HS-5 (cell line): ENCODE measurements at regions not wholly inside any gene's neighbourhood (a gene's known extent, or its start where the extent isn't known, plus 50 kb on each side); places are given as distances from the start of the nearest gene placed in this dataset.
"Not testable (repeated sequence)": the region's sequence is repeated elsewhere in the genome, so short reads cannot be mapped to it uniquely, and the experiment has no call there.

Experiments used
- DNase-seq: peaks from one replicate; pipeline ENCODE4 v3.0.0-alpha.2; 2012; ENCODE audit warnings: low read depth

DNA sequence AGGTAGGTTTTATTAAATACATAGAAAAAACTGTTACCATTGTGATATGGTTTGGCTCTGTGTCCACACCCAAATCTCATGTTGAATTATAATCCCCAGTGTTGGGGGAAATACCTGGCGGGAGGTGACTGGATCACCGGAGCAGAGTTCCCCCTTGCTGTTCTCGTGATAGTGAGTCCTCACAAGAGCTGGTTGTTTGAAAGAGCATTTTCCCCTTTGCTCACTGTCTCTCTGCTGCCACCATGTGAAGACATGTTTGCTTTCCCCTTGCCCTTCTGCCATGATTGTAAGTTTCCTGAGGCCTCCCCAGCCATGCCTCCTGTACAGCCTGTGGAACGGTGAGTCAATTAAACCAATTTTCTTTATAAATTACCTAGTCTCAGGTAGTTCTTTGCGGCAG, 352.7 kb upstream of the SLC39A10 start:
- DNase-seq = no peak

DNA sequence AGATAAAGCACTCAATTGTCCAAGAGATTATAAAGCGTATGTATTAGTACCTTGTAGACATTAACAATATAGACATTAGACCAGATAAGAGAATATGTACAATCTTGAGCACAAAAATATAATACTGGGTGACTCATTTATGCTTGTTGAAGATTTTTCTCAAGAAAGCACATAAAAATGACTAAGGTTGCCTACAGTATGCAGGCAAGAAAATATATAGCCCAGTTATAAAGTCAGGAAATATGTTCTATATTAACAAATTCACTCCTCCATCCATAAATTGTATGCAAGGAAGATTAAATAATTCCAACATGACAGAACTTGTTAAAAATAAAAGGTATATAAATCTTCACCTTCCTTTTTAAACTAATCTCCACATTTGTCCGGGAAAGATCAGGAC, 356.4 kb upstream of the SLC39A10 start:
- DNase-seq = no peak

DNA sequence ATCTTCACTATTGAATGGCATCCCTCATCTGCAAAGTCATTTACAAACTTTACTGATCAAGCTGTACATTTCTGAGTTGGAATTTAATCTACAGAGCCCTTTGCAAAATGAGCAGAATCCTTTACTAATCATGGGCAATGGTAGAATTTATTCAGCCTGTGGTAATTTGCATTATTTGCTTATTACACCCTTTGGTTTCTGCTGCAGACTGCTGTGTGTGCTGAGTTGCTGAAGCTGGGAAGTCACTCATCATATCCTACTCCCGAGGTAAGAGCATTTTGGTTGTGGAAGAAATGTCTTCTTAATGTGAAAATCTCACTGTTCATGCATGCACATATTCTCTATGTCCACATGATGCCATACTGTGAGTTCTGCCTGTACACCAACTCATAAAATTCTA, 357.4 kb upstream of the SLC39A10 start:
- no peak for DNase-seq

DNA sequence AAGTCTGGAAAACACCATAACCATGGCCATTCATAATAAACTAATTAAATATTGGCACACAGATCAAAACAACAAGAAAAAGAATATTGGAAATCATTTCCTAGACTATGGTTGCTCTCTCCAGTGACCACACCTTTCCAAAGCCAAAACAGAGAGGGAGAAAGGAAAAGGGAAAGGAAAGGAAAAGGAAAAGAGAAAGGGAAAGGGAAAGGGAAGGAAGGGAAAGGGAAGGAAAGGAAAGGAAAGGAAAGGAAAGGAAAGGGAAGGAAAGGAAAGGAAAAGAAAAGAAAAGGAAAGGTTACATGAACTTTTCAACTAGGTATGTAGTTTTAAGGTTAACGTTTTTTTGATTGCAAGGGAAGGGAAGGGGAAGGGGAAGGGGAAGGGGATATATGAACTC, 360.5 kb upstream of the SLC39A10 start:
- no peak for DNase-seq

DNA sequence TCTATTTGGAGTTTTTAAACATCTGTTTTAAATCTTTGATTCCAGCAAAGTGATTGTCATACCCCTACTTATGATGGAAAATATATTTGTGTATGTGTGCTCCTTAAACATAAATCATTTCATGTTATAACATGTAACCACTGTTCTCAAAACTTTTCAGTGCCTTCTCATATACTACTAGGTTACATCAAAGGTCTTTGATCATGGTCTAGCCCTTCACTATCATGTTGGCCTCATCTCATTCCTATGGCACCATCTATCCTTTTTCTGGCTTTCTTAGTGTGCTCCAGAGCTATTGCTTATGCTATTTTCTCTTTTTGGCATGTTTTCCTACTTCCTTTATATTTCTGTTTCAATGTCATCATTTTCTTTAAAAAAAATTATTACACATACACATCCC, 367.9 kb upstream of the SLC39A10 start:
- DNase-seq = no peak

DNA sequence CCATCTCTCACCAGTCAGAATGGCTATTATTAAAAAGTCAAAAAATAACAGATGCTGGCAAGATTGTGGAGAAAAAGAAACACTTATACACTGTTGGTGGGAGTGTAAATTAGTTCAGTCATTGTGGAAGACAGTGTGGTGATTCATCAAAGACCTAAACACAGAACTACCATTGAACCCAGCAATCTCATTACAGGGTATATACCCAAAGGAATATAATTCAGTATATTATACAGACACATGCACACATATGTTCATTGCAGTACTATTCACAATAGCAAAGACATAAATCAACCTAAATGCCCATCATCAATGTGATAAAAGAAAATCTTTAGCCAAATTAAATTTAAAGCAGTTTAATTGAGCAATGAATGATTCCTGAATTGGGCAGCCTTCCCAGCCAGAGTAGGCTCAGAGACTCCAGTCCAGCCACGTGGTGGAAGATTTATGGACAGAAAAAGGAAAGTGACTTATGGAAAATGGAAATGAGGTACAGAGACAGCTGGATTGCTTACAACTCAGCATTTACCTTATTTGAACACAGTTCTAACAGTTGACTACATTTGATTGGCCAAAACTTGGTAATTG, 377.1 kb upstream of the SLC39A10 start:
- DNase-seq = no peak

DNA sequence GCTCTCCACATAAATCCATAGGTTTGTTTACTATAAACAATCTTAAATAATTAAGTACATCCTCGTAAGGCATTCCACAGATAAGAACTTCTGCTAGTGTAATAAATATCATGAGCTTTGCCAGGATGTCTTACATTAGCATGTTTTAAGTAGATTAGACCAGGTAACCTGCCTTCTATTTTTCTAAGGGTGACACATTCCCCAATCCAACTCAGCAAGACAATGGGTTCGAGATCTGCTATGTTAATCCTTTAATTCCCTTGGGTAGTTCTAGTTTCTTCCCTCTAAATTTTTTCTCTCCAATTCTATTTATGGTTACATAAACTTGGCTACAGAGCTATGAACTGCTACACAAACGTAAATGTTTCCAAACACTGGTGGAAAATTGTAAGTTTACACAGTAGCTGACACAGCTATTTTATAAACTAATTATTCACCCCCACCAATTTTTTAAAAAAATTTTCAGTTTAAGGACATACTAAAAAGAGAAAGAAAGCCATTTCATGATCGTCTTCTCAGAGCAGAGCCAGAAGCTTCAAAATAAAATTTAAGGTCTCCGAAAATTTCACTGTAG, 386.5 kb upstream of the SLC39A10 start:
- no peak for DNase-seq

DNA sequence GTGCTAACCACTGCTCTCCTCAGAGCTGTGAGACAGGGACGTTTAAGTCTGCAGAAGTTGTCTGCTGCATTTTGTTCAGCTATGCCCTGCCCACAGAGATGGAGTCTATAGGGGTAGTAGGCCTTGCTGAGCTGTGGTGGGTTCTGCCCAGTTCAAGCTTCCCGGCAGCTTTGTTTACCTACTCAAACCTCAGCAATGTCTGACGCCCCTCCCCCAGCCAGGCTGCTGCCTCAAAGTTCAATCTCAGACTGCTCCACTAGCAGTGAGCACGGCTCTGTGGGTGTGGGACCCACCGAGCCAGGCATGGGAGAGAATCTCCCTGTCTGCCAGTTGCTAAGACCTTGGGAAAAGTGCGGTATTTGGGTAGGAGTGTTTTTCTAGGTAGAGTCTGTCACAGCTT, 387.8 kb upstream of the SLC39A10 start:
- DNase-seq = no peak

DNA sequence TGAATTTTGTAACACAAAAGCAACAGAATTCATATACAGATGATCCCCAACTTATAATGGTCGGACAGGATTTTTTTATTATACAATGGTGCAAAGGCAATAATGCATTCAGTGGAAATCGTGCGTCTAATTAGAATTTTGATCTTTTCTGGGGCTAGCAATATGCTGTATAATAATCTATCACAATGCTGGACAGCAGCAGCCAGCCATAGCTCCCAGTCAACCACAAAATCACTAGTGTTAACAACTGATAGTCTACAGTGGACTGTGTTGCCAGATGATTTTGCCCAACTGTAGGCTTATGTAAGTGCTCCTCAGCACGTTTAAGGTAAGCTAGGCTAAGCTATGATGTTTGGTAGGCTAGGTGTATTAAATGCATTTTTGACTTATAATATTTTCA, 399.0 kb upstream of the SLC39A10 start:
- DNase-seq = no peak

DNA sequence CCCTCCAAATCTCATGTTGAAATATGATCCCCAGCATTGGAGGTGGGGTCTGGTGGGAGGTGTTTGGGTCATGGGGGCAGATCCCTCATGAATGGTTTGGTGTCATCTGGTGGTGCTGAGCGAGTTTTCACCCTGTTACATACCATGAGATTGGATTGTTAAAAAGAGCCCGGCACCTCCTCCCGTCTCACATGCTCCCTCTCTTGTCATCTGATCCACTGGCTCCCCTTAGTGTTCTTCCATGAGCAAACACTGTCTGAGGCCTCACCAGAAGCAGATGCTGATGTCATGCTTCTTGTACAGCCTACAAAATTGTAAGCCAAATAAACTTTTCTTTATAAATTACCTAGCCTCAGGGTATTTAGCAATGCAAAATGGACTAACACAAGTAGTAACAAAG, 405.0 kb upstream of the SLC39A10 start:
- no peak for DNase-seq

DNA sequence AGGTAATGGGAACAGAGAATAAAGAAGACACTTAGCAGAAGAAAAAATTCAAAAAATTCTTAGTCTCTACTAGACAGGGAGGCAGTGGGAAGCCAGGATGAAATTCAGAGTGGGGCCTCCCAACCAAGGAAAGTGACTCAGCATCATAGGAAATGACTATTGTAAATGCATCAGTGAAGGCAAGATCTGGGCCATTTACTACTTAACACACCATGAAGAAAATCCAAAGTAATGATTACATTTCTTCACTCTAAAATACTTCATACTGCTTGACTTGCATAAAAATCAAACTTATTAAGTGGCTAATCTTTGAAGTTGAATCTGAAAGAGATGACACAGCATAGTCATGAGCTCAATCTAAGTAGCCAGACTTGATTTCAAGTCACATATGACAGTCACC, 405.8 kb upstream of the SLC39A10 start:
- DNase-seq = no peak

DNA sequence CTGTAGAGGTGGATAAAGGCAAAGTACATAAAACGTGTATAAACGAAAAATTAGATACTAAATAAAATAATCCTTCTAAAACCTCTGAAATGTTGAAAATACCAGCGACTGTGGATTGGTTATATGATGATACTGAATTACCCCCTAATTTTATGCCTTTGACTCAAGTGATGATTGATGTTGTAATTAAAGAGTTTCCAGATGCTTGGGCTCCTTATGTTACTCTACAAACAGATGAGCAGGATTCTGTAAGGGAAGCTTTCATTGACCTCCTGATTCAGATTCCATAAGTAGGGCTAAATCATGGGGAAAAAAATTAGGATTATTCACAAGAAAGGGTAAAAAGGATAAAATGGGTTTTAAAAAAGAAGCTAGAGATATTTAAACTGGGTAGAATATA, 418.2 kb upstream of the SLC39A10 start:
- no peak for DNase-seq

DNA sequence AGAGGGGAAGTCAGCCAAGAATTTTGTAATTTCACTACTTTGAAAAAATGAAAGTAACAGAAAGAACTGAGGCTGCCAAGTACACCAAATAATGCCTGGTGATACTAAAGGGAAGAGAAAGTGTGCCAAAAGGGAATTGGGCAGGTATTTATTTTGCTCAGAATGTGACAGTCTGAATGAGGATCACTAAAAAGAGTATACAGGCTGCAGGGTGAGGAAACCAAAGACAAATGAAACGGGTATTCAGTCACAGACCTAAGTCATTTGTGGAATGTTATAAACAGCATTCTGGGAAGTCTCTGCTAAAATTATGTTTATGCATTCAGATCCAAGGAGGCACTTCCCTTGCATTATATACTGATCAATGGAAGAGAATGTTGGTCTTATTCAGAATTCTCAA, 418.6 kb upstream of the SLC39A10 start:
- no peak for DNase-seq

DNA sequence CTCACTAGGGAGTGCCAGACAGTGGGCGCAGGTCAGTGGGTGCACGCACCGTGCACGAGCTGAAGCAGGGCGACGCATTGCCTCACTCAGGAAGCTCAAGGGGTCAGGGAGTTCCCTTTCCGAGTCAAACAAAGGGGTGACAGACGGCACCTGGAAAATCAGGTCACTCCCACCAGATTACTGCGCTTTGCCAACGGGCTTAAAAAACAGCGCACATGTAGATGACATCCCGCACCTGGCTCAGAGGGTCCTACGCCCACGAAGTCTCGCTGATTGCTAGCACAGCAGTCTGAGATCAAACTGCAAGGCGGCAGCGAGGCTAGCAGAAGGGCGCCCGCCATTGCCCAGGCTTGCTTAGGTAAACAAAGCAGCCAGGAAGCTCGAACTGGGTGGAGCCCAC, 428.5 kb upstream of the SLC39A10 start:
- not testable (repeated sequence) for DNase-seq

DNA sequence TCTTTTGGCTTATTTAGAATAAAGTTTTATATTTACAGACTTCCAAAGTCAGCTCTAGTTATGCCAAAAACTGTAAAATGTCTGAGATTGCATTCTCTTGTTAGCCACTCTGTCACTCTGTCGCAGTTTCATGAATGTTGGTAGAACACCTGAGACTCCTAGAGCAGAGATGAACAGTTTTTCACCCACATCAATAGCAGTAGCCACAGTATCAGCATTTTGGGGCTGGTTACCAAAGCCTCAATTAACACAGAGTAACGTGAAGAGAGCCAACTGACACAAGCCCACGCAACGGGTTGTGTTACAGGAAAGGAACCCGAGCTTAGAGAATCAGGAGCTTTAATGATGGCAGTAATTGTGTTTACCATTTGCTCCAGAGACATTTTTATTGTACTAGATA, 443.0 kb upstream of the SLC39A10 start:
- DNase-seq = no peak

DNA sequence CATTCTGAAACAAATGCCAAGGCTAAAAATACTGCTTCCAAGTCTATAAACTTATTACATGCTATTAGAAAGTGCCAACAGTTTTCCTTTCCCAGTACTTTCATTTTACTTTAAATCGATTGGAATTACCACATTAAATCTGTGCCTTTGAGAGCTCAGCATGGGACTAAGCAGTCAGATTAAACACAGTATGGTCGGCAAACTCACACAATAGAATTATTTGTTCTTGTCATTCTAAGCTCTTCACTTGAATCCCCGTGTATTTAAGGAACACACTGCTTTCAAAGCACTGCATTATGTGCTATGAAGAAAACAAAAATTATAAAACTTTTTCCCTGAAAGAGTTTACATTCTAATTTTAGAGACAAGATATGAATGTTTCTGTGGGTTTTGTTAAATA, 444.4 kb upstream of the SLC39A10 start:
- DNase-seq = no peak

DNA sequence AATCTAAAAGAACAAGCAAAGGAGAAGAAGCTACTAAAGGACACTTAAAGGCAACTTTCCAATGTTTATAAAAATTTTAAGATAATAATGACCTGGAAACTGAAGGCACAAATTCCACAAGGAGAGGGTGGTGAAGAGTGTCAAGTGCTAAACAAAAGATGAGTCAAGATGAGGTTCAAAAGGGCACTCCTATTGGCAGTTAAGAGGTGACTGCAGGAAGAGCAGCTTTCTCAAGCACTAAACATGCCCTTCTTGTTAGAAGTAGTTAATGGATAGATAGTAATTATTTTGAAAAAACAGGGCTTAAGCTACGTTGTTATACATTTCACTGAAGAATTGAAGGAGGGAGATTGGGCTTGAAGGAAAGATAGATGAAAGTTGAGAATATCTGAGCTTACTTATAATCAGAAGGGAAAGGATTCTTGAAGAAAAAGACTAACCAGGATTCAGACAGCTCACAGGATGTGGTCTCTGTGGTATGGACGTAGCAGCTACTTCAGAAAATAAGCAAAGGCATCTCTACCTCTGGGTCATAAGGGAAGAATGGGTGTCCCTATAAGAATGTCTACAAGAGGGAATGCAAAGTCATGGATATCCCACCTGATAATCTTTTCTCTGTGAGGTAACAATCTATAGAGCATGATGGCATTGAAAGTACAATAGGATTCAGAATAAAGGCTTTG, 454.7 kb upstream of the SLC39A10 start:
- DNase-seq = peak; percentile 42

DNA sequence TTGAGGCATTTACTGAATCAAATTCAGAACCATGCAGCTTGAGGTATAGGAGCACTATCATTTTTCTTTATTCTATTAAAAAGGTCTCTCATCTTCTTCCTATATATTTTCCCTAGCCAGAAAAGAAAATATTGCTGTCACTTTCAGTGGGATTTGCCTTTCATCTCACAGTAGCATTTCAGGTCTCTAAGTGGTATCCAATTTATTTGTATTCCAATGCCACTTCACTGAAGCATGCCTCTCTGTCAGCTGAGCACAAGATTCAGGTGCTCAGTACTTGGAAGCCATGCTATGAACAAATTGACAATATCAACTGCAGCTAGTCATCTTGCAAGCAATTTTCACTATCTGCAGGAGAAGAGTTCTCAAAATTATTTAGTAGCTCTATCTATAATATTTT, 457.2 kb upstream of the SLC39A10 start:
- no peak for DNase-seq

DNA sequence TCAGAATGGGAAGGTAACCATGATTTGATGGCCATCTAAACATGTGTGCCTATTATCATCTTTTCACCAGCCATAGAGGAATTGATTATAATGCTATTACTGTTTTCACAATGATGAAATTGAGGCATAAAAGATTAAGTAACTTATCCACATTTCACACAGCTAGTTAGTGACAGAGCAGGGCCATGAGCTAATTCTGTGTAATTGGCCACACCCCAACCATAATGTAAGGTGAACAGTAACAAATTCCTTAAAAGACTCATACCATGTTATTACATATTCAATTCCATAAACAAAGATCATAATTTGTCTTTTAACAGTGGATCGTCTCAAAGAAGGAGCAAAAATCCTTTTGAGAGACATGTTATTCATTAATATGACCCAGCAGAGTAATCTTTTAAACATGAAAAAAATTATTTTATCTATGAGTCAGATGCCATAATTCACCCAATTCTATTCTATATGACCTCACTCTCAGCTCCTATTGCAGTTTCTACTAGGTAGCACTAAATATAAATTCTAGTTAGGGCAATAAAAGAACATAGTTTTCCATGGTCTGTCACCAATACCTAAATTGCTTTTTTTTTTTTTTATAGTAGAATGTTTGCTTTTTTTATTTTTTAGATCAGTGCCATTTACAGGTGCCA, 475.8 kb upstream of the SLC39A10 start:
- no peak for DNase-seq

DNA sequence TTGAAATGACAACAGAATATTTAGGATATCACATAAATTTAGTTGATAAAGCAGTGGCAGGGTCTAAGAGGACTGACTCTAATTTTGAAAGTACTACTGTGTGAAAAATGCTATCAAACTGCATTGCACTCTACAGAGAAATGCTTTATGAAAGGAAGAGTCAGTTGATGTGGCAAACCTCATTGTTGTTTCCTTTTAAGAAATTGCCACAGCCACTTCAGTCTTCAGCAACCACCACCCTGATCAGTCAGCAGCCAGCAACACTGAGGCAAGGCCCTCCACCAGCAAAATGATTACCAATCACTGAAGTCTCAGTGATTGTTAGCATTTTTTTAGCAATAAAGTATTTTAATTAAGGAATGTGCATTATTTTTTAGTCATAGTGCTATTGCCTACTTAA, 488.7 kb upstream of the SLC39A10 start:
- DNase-seq = no peak

DNA sequence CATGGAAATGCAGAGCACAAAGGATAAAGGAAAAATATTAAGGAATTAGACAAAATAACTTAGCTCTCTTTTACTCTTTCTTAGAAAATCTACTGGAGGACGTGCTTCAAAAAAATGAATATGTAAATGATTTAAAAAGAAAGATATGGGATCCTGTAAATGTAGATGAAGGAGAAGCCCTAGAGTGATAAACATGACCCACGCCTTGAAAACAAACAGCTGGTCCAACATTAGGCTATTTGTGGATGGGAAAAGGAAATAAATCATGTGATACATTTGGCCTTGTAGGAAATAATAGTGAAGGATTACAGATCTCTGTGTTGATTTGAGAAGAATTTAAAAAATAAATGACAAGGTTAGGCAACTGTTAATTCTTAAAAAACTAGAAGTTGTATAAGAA, 492.1 kb upstream of the SLC39A10 start:
- no peak for DNase-seq

DNA sequence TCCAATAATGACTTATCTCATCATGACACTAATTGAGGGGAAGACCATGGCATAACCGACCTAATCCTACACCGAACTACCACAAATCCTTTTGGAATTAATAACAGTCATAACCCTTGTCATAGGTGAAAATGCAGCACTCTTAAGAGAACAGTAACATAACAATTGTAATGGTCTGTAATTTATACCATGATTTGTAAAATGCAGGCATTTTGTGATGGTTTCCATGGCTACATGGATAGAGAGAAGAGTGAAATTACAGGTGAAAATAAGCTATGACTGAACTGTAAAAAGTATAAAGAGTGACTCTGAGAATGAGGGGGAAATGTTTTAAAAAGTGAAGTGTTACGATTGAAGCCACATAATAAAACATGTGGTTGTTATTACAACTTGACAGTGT, 494.1 kb upstream of the SLC39A10 start:
- DNase-seq = no peak

DNA sequence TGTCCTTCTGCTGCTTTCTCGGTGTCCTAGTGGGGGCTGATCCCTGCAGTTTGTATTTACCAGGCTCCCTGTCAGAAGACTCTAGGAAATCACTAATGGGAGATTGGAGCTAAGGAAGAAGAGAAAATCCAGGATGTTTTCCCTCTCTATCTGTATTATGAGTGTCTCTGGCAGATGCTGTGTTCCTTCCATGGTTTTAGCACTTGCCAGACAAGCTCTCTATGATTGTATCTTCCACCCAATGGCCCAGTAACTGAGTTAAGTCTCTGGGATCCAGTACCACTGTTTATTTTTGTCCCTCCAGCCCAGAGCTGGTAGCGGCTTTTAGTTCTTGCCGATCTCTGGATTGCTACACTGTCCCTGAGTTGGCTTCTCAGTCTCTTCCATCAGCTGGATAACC, 494.8 kb upstream of the SLC39A10 start:
- DNase-seq = no peak

DNA sequence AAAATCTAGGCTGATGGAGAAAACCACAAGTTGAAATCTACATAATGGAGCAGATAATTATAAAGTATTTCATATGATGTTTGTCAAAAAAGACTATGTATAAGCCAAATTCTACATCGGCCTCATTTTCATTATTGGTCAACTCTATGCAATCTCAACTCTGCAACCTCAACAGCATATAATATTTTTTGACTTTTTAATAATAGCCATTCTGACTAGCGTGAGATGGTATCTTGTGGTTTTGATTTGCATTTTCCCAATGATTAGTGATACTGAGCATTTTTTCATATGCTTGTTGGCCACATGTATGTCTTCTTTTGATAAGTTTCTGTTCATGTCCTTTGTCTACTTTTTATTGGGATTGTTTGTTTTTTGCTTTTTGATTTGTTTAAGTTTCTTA, 496.1 kb upstream of the SLC39A10 start:
- no peak for DNase-seq
